Right atrium auricular region (tissue), 2 donors: ENCODE measurements at regions not wholly inside any gene's neighbourhood (a gene's known extent, or its start where the extent isn't known, plus 50 kb on each side); places are given as distances from the start of the nearest gene placed in this dataset.

Experiments
- DNase-seq: peaks from one replicate; pipeline ENCODE4 v3.0.0-alpha.2; 2019; ENCODE audit warnings: low spot score
- H3K27ac ChIP-seq, 2 donors: fragments of 200-600 bp; sonication (generic); 1 replicate in 1 of 2; 2 replicates in 1 of 2; pipeline ENCODE4 v1.5.1; 2016 to 2019
- H3K27me3 ChIP-seq, 2 donors: fragments of 200-600 bp; sonication (generic); one replicate each; pipeline versions ENCODE4 v1.5.1 to v1.6.0; 2017 to 2019
- H3K36me3 ChIP-seq: fragments of 200-600 bp; sonication (generic); one replicate; pipeline ENCODE4 v1.5.1; 2016
- H3K4me1 ChIP-seq, 2 donors: fragments of 200-600 bp; sonication (generic); one replicate each; pipeline versions ENCODE4 v1.5.1 to v1.6.0; 2017 to 2019
- H3K4me3 ChIP-seq, 2 donors: fragments of 200-600 bp; sonication (generic); 1 replicate in 1 of 2; 2 replicates in 1 of 2; pipeline ENCODE4 v1.5.1; 2017 to 2019; ENCODE audit warnings: mild to moderate bottlenecking in 1 of 2, moderate library complexity in 1 of 2
- H3K9me3 ChIP-seq, 2 donors: fragments of 200-600 bp; sonication (generic); one replicate each; pipeline ENCODE4 v1.5.1; 2019
- CTCF ChIP-seq, 2 donors: fragments of 200-600 bp; sonication (generic); IDR thresholded peaks; one replicate each; pipeline ENCODE4 v1.5.1; 2019; ENCODE audit warnings: antibody characterized with exemption in 2 of 2

GRCh38 chr11:119830400-119830799, 101.4 kb upstream of the NECTIN1 start:
- Histone ChIP-seq H3K9me3 (peaks cover 0 to 4% of the 10 kb centered on the region in 2 donors), H3K27ac (no peak overlapping the region), H3K36me3 (no peaks in the 10 kb centered on the region), H3K4me1 (no peaks in the 10 kb centered on the region), H3K4me3 (no peak overlapping the region), H3K27me3 (no peaks in the 10 kb centered on the region)
- no peak for TF ChIP-seq CTCF (IDR thresholded peaks at IDR 0.05)
- DNase-seq = no peak

- Histone ChIP-seq H3K36me3 (no peaks in the 10 kb centered on the region), H3K9me3 (peaks cover 0 to 4% of the 10 kb centered on the region in 2 donors), H3K4me1 (no peaks in the 10 kb centered on the region), H3K27ac (no peak overlapping the region), H3K27me3 (no peaks in the 10 kb centered on the region), H3K4me3 (no peak overlapping the region)
- no peak for DNase-seq
- no peak for TF ChIP-seq CTCF (IDR thresholded peaks at IDR 0.05)
Measured at GRCh38 chr11:119829402-119829801, 100.4 kb upstream of the NECTIN1 start.

- no peaks in the 10 kb centered on the region for H3K36me3 ChIP-seq
- H3K27me3 ChIP-seq = no peaks in the 10 kb centered on the region
- H3K4me1 ChIP-seq = no peaks in the 10 kb centered on the region
- TF ChIP-seq CTCF (IDR thresholded peaks at IDR 0.05) = no peak
- H3K9me3 ChIP-seq = peaks cover 0 to 4% of the 10 kb centered on the region in 2 donors
- no peak overlapping the region for H3K27ac ChIP-seq
- DNase-seq = no peak
- no peak overlapping the region for H3K4me3 ChIP-seq
Measured at GRCh38 chr11:119828819-119829218, 99.8 kb upstream of the NECTIN1 start.

GRCh38 chr11:119828006-119828405, 99.0 kb upstream of the NECTIN1 start:
- Histone ChIP-seq H3K9me3 (peaks cover 0 to 4% of the 10 kb centered on the region in 2 donors), H3K27me3 (no peaks in the 10 kb centered on the region), H3K4me1 (no peaks in the 10 kb centered on the region), H3K27ac (no peak overlapping the region), H3K4me3 (no peak overlapping the region), H3K36me3 (no peaks in the 10 kb centered on the region)
- TF ChIP-seq CTCF (IDR thresholded peaks at IDR 0.05) = no peak
- no peak for DNase-seq

- Histone ChIP-seq H3K4me1 (no peaks in the 10 kb centered on the region), H3K27me3 (no peaks in the 10 kb centered on the region), H3K27ac (no peak overlapping the region), H3K36me3 (no peaks in the 10 kb centered on the region), H3K9me3 (peaks cover 0 to 4% of the 10 kb centered on the region in 2 donors), H3K4me3 (no peak overlapping the region)
- no peak for DNase-seq
- no peak for TF ChIP-seq CTCF (IDR thresholded peaks at IDR 0.05)
Measured at GRCh38 chr11:119827113-119827512, 98.1 kb upstream of the NECTIN1 start.

- H3K36me3 ChIP-seq = no peaks in the 10 kb centered on the region
- no peak for TF ChIP-seq CTCF (IDR thresholded peaks at IDR 0.05)
- DNase-seq = no peak
- no peaks in the 10 kb centered on the region for H3K4me1 ChIP-seq
- no peaks in the 10 kb centered on the region for H3K27me3 ChIP-seq
- H3K9me3 ChIP-seq = peaks cover 0 to 4% of the 10 kb centered on the region in 2 donors
- H3K27ac ChIP-seq = no peak overlapping the region
- H3K4me3 ChIP-seq = no peak overlapping the region
Measured at GRCh38 chr11:119823077-119823476, 94.1 kb upstream of the NECTIN1 start.
